Fibroblast of mammary gland (primary cell): ENCODE measurements at regions not wholly inside any gene's neighbourhood (a gene's known extent, or its start where the extent isn't known, plus 50 kb on each side); places are given as distances from the start of the nearest gene placed in this dataset.
A peak's percentile ranks its signal among the peaks of the same experiment; 100 is the strongest.
"Not testable (repeated sequence)": the region's sequence is repeated elsewhere in the genome, so short reads cannot be mapped to it uniquely, and the experiment has no call there.

ENCODE experiments used
- DNase-seq: peaks from one replicate; pipeline ENCODE4 v3.0.0-alpha.2; 2010; ENCODE audit warnings: low read depth
- H3K4me3 ChIP-seq: 2 replicates; pipeline ENCODE4 v1.5.1; 2011; ENCODE audit warnings: low read depth, mild to moderate bottlenecking, low read length, moderate library complexity; ENCODE audit not compliant: control insufficient read depth
- CTCF ChIP-seq: conservative IDR thresholded peaks from 2 replicates; pipeline ENCODE4 v1.5.1; 2011; ENCODE audit warnings: low read depth, low read length, inconsistent platforms; ENCODE audit not compliant: control insufficient read depth, insufficient read depth

GRCh38 chr7:68063171-68063570 is 1066.5 kb downstream of the TYW1 start:
- DNase-seq, result no peak
- peak; percentile 13 for TF ChIP-seq CTCF
- no peak overlapping the region for H3K4me3 ChIP-seq

- no peak for DNase-seq
- TF ChIP-seq CTCF, result no peak
- no peak overlapping the region for H3K4me3 ChIP-seq
These were observed 1068.9 kb downstream of the TYW1 start for GRCh38 chr7:68065581-68065980.

GRCh38 chr7:68067845-68068244 is 1071.2 kb downstream of the TYW1 start:
- DNase-seq, result no peak
- no peak overlapping the region for H3K4me3 ChIP-seq
- no peak for TF ChIP-seq CTCF

- DNase-seq, result no peak
- H3K4me3 ChIP-seq, result no peak overlapping the region
- TF ChIP-seq CTCF, result no peak
These were observed 1074.4 kb downstream of the TYW1 start for GRCh38 chr7:68070992-68071391.

- no peak overlapping the region for H3K4me3 ChIP-seq
- no peak for DNase-seq
- no peak for TF ChIP-seq CTCF
These were observed 1077.1 kb downstream of the TYW1 start for GRCh38 chr7:68073701-68074100.

GRCh38 chr7:68074242-68074641 is 1077.6 kb downstream of the TYW1 start:
- no peak overlapping the region for H3K4me3 ChIP-seq
- no peak for TF ChIP-seq CTCF
- no peak for DNase-seq

GRCh38 chr7:68078157-68078710 is 1081.6 kb downstream of the TYW1 start:
- no peak for DNase-seq
- H3K4me3 ChIP-seq, result no peak overlapping the region
- TF ChIP-seq CTCF, result no peak

GRCh38 chr7:68082066-68082960 is 1085.7 kb downstream of the TYW1 start:
- not testable (repeated sequence) for H3K4me3 ChIP-seq, DNase-seq

GRCh38 chr7:68082961-68083657 is 1086.5 kb downstream of the TYW1 start:
- DNase-seq, H3K4me3 ChIP-seq: not testable (repeated sequence)
